Adrenal gland (tissue), 9 donors: ENCODE measurements at regions not wholly inside any gene's neighbourhood (a gene's known extent, or its start where the extent isn't known, plus 50 kb on each side); places are given as distances from the start of the nearest gene placed in this dataset.

Source experiments
- DNase-seq, 7 donors: peaks; one replicate each; pipeline ENCODE4 v3.0.0-alpha.2; 2019 to 2020
- H3K27ac ChIP-seq, 5 donors: fragments of 200-600 bp; sonication (generic) in 4 of 5; 1 replicate in 3 of 5; 2 replicates in 2 of 5; pipeline versions ENCODE4 v1.5.1 to v1.8.0; 2016 to 2020; ENCODE audit warnings: mild to moderate bottlenecking in 1 of 5
- H3K27me3 ChIP-seq: fragments of 200-600 bp; 2 replicates; pipeline ENCODE4 v1.8.0; 2021
- H3K36me3 ChIP-seq, 2 donors: fragments of 200-600 bp; replicated peaks in 1 of 2; 1 replicate in 1 of 2; 2 replicates in 1 of 2; pipeline versions ENCODE4 v1.5.1 to v1.8.0; 2018 to 2022
- H3K4me1 ChIP-seq, 2 donors: fragments of 200-600 bp; replicated peaks in 1 of 2; 1 replicate in 1 of 2; 2 replicates in 1 of 2; pipeline versions ENCODE4 v1.5.1 to v1.8.0; 2018 to 2021
- H3K4me3 ChIP-seq, 4 donors: fragments of 200-600 bp; sonication (generic) in 3 of 4; one replicate each; pipeline ENCODE4 v1.5.1; 2016 to 2018
- H3K9me3 ChIP-seq, 3 donors: fragments of 200-600 bp; sonication (generic) in 1 of 3; replicated peaks in 1 of 3; 1 replicate in 2 of 3; 2 replicates in 1 of 3; pipeline versions ENCODE4 v1.5.1 to v1.8.0; 2016 to 2021
- CTCF ChIP-seq, 6 experiments: fragments of 450-650 bp in 4 of 6; fragments of 200-600 bp in 2 of 6; sonication (generic) in 1 of 6; IDR thresholded peaks; 1 replicate in 5 of 6; 2 replicates in 1 of 6; pipeline versions ENCODE4 v1.5.1 to v1.8.0; 2016 to 2021; ENCODE audit warnings: antibody characterized with exemption in 6 of 6, mild to moderate bottlenecking in 2 of 6, moderate library complexity in 1 of 6
- POLR2A ChIP-seq, 2 donors: fragments of 450-650 bp; IDR thresholded peaks; one replicate each; pipeline ENCODE4 v1.6.1; 2017; ENCODE audit warnings: antibody characterized with exemption in 2 of 2, mild to moderate bottlenecking in 2 of 2, moderate library complexity in 1 of 2
- WGBS, 4 donors: extraction: QIAGEN DNeasy Blood & Tissue Kit in 2 of 4; methylation state at CpG; one replicate each; pipeline versions ENCODE4 v1.1.5 to v1.1.7; 2013 to 2017; 5-methylcytosine and 5-hydroxymethylcytosine counted together
- intact Hi-C, 2 donors: fragments of 100-400 bp; cut with DNase I; formaldehyde crosslinking; loops; one replicate each; pipeline versions ENCODE4 v1.14.1 to v1.15.0; 2022 to 2023
- donor health status: healthy with polysubstance abuse.
- donor health status: Bipolar disorder and iron deficiency.
- donor health status: DM: yes; HTN: yes; CAD: no.
- donor health status: DM: no; HTN: no; CAD: no.
- donor health status: DM: no; HTN: no; CAD: no.

- TF ChIP-seq POLR2A (IDR thresholded peaks at IDR 0.05) (no peak), CTCF (IDR thresholded peaks at IDR 0.05) (no peak)
- 64 to 73% (median 70%) methylated on average over 4 of the region's 4 CpGs for WGBS, 4 donors
- intact Hi-C loops: no loop called here
- Histone ChIP-seq H3K27me3 (peaks cover 5% of the 10 kb centered on the region), H3K4me1 (no peaks in the 10 kb centered on the region), H3K36me3 (no peaks in the 10 kb centered on the region), H3K9me3 (no peaks in the 10 kb centered on the region), H3K4me3 (no peak overlapping the region), H3K27ac (no peak overlapping the region)
- DNase-seq: no peak
These were observed 56.8 kb upstream of the CACNA2D3 start for GRCh38 chr3:54065586-54065985.

- intact Hi-C loops: no loop called here
- TF ChIP-seq CTCF (IDR thresholded peaks at IDR 0.05) (no peak), POLR2A (IDR thresholded peaks at IDR 0.05) (no peak)
- no peaks in the 10 kb centered on the region for H3K9me3 ChIP-seq
- no peaks in the 10 kb centered on the region for H3K4me1 ChIP-seq
- H3K27ac ChIP-seq: no peak overlapping the region
- H3K27me3 ChIP-seq: peaks cover 5% of the 10 kb centered on the region
- H3K4me3 ChIP-seq: no peak overlapping the region
- 56 to 76% (median 60%) methylated on average over 4 of the region's 4 CpGs for WGBS, 4 donors
- no peaks in the 10 kb centered on the region for H3K36me3 ChIP-seq
- no peak for DNase-seq
These were observed 57.2 kb upstream of the CACNA2D3 start for GRCh38 chr3:54065140-54065539.

GRCh38 chr3:54064486-54064885, 57.9 kb upstream of the CACNA2D3 start:
- no peak for TF ChIP-seq CTCF (IDR thresholded peaks at IDR 0.05)
- TF ChIP-seq POLR2A (IDR thresholded peaks at IDR 0.05): no peak
- H3K4me3 ChIP-seq: no peak overlapping the region
- no peak for DNase-seq
- no peaks in the 10 kb centered on the region for H3K4me1 ChIP-seq
- no peaks in the 10 kb centered on the region for H3K36me3 ChIP-seq
- intact Hi-C loops: no loop called here
- WGBS, 4 donors: 69 to 81% (median 73%) methylated on average over 8 of the region's 8 CpGs
- H3K27ac ChIP-seq: no peak overlapping the region
- peaks cover 2% of the 10 kb centered on the region for H3K27me3 ChIP-seq
- H3K9me3 ChIP-seq: no peaks in the 10 kb centered on the region

GRCh38 chr3:54062546-54062945, 59.8 kb upstream of the CACNA2D3 start:
- Histone ChIP-seq H3K36me3 (no peaks in the 10 kb centered on the region), H3K27me3 (peaks cover 4% of the 10 kb centered on the region), H3K27ac (no peak overlapping the region), H3K4me1 (no peaks in the 10 kb centered on the region), H3K4me3 (no peak overlapping the region), H3K9me3 (no peaks in the 10 kb centered on the region)
- no peak for TF ChIP-seq CTCF (IDR thresholded peaks at IDR 0.05)
- no peak for TF ChIP-seq POLR2A (IDR thresholded peaks at IDR 0.05)
- DNase-seq: no peak
- 80 to 91% (median 83%) methylated on average over 3 of the region's 3 CpGs for WGBS, 4 donors
- intact Hi-C loops: no loop called here
